NT2/D1 (cell line): ENCODE measurements at regions not wholly inside any gene's neighbourhood (a gene's known extent, or its start where the extent isn't known, plus 50 kb on each side); places are given as distances from the start of the nearest gene placed in this dataset.
"Not testable (repeated sequence)": the region's sequence is repeated elsewhere in the genome, so short reads cannot be mapped to it uniquely, and the experiment has no call there.

Source experiments
- DNase-seq: peaks from one replicate; pipeline ENCODE4 v3.0.0-alpha.2; 2011; ENCODE audit warnings: low read depth, low spot score
- H3K27me3 ChIP-seq: 2 replicates; pipeline ENCODE4 v1.6.0; 2011; ENCODE audit warnings: mild to moderate bottlenecking; ENCODE audit not compliant: insufficient read length, insufficient read depth
- H3K36me3 ChIP-seq: 2 replicates; pipeline ENCODE4 v1.6.1; 2011; ENCODE audit warnings: mild to moderate bottlenecking, low read length, mixed read lengths; ENCODE audit not compliant: insufficient read depth, insufficient read length
- H3K4me1 ChIP-seq: 2 replicates; pipeline ENCODE4 v1.5.1; 2011; ENCODE audit not compliant: insufficient read depth, insufficient read length
- H3K4me3 ChIP-seq: 2 replicates; pipeline ENCODE4 v1.5.1; 2011; ENCODE audit warnings: low read depth; ENCODE audit not compliant: insufficient read length
- H3K9ac ChIP-seq: 2 replicates; pipeline ENCODE4 v1.6.0; 2011; ENCODE audit warnings: low read depth; ENCODE audit not compliant: insufficient read length
- H3K9me3 ChIP-seq: 2 replicates; pipeline ENCODE4 v1.5.1; 2011; ENCODE audit warnings: mild to moderate bottlenecking, low read length; ENCODE audit not compliant: insufficient read depth
- SUZ12 ChIP-seq: IDR thresholded peaks from 2 replicates; pipeline ENCODE4 v1.6.1; 2011; ENCODE audit not compliant: insufficient read length, insufficient read depth; ENCODE audit errors: extremely low read depth
- YY1 ChIP-seq: IDR thresholded peaks from 2 replicates; pipeline ENCODE4 v1.6.1; 2011; ENCODE audit not compliant: insufficient read length, insufficient read depth
- ZNF274 ChIP-seq: IDR thresholded peaks from 2 replicates; pipeline ENCODE4 v1.6.1; 2011; ENCODE audit warnings: mild to moderate bottlenecking, low read depth, low read length

GRCh38 chr3:193917158-193917557 is 218.8 kb upstream of the HES1 start:
- H3K27me3 ChIP-seq: peaks cover 9% of the 10 kb centered on the region
- no peaks in the 10 kb centered on the region for H3K36me3 ChIP-seq
- no peak overlapping the region for H3K9ac ChIP-seq
- no peak overlapping the region for H3K4me3 ChIP-seq
- no peak for DNase-seq
- H3K9me3 ChIP-seq: no peaks in the 10 kb centered on the region
- no peaks in the 10 kb centered on the region for H3K4me1 ChIP-seq
- TF ChIP-seq YY1: no peak
- no peak for TF ChIP-seq ZNF274
- TF ChIP-seq SUZ12: no peak

GRCh38 chr3:193921465-193921864 is 214.5 kb upstream of the HES1 start:
- H3K9me3 ChIP-seq: peaks cover 11% of the 10 kb centered on the region; the same call in 1 of the 2 replicates
- no peak overlapping the region for H3K4me3 ChIP-seq
- no peak overlapping the region for H3K9ac ChIP-seq
- H3K36me3 ChIP-seq: no peaks in the 10 kb centered on the region
- no peaks in the 10 kb centered on the region for H3K4me1 ChIP-seq
- TF ChIP-seq YY1 (no peak), ZNF274 (no peak), SUZ12 (no peak)
- peaks cover 5% of the 10 kb centered on the region for H3K27me3 ChIP-seq
- DNase-seq: no peak

- peaks cover 5% of the 10 kb centered on the region for H3K27me3 ChIP-seq
- H3K4me1 ChIP-seq: no peaks in the 10 kb centered on the region
- no peaks in the 10 kb centered on the region for H3K36me3 ChIP-seq
- peaks cover 11% of the 10 kb centered on the region; the same call in 1 of the 2 replicates for H3K9me3 ChIP-seq
- no peak for DNase-seq
- H3K9ac ChIP-seq: no peak overlapping the region
- no peak overlapping the region for H3K4me3 ChIP-seq
- no peak for TF ChIP-seq YY1
- no peak for TF ChIP-seq ZNF274
- no peak for TF ChIP-seq SUZ12
Observed at GRCh38 chr3:193922034-193922774, 213.7 kb upstream of the HES1 start.

- H3K9ac ChIP-seq, H3K27me3 ChIP-seq, H3K36me3 ChIP-seq, H3K4me3 ChIP-seq, DNase-seq, H3K4me1 ChIP-seq: not testable (repeated sequence)
- H3K9me3 ChIP-seq: peaks cover 11% of the 10 kb centered on the region; the same call in 1 of the 2 replicates
Observed at GRCh38 chr3:193923958-193924357, 212.0 kb upstream of the HES1 start.

- not testable (repeated sequence) for H3K4me3 ChIP-seq, H3K4me1 ChIP-seq, H3K27me3 ChIP-seq, DNase-seq, H3K9ac ChIP-seq, H3K36me3 ChIP-seq
- H3K9me3 ChIP-seq: peaks cover 11% of the 10 kb centered on the region; the same call in 1 of the 2 replicates
Observed at GRCh38 chr3:193926071-193926470, 209.9 kb upstream of the HES1 start.

GRCh38 chr3:193927413-193928206 is 208.3 kb upstream of the HES1 start:
- H3K36me3 ChIP-seq, DNase-seq, H3K4me3 ChIP-seq, H3K27me3 ChIP-seq, H3K4me1 ChIP-seq, H3K9ac ChIP-seq: not testable (repeated sequence)
- peaks cover 11% of the 10 kb centered on the region; the same call in 1 of the 2 replicates for H3K9me3 ChIP-seq

GRCh38 chr3:193928354-193929209 is 207.4 kb upstream of the HES1 start:
- no peak for DNase-seq
- no peaks in the 10 kb centered on the region for H3K36me3 ChIP-seq
- H3K4me1 ChIP-seq: no peaks in the 10 kb centered on the region
- H3K9me3 ChIP-seq: peaks cover 9% of the 10 kb centered on the region; the same call in 1 of the 2 replicates
- TF ChIP-seq SUZ12 (no peak), YY1 (no peak), ZNF274 (no peak)
- H3K4me3 ChIP-seq: no peak overlapping the region
- H3K9ac ChIP-seq: no peak overlapping the region
- no peaks in the 10 kb centered on the region for H3K27me3 ChIP-seq
